ENCODE measurements at regions not wholly inside any gene's neighbourhood (a gene's known extent, or its start where the extent isn't known, plus 50 kb on each side); places are given as distances from the start of the nearest gene placed in this dataset.

- TF ChIP-seq PRDM6 (tag by site-specific recombination; IDR thresholded peaks at IDR 0.05) (no peak), AEBP2 (tag by site-specific recombination; IDR thresholded peaks at IDR 0.05; ENCODE audit: borderline replicate concordance) (no peak), ZNF449 (tag by site-specific recombination; IDR thresholded peaks at IDR 0.05) (no peak), ZNF155 (tag by site-specific recombination; IDR thresholded peaks at IDR 0.05) (no peak), ZIC2 (tag by site-specific recombination; IDR thresholded peaks at IDR 0.05) (no peak), ZNF169 (tag by site-specific recombination; IDR thresholded peaks at IDR 0.05) (no peak), MZF1 (tag by site-specific recombination; IDR thresholded peaks at IDR 0.05; ENCODE audit: borderline replicate concordance) (no peak), ZNF629 (tag by site-specific recombination; IDR thresholded peaks at IDR 0.05) (no peak), CTCF (tag by site-specific recombination; IDR thresholded peaks at IDR 0.05) (peak; percentile 77; the same call in 1 of the 2 replicates), KLF16 (tag by site-specific recombination; IDR thresholded peaks at IDR 0.05) (no peak), ZNF157 (tag by site-specific recombination; IDR thresholded peaks at IDR 0.05) (no peak), ZNF112 (tag by site-specific recombination; IDR thresholded peaks at IDR 0.05) (no peak), OVOL3 (tag by site-specific recombination; IDR thresholded peaks at IDR 0.05) (no peak), ZNF223 (tag by site-specific recombination; IDR thresholded peaks at IDR 0.05) (no peak)
Measured at GRCh38 chr1:110765640-110766335, 91.0 kb upstream of the KCNA3 start (continued).

GRCh38 chr1:110763149-110763548, 88.4 kb upstream of the KCNA3 start:
- Histone ChIP-seq H3K9me3 (ENCODE audit: control insufficient read depth, insufficient read depth, low read depth, low read length) (no peaks in the 10 kb centered on the region), H3K27ac (ENCODE audit: extremely low read depth, low read depth, low read length) (no peak overlapping the region), H3K4me1 (ENCODE audit: control insufficient read depth, insufficient read depth, low read length) (no peaks in the 10 kb centered on the region), H3K36me3 (ENCODE audit: control insufficient read depth in 2 of 2, insufficient read depth in 1 of 2, low read length in 2 of 2) (no peaks in the 10 kb centered on the region), H3K4me3 (ENCODE audit: low read depth, low read length) (no peak overlapping the region)
- ChIA-PET CTCF (interaction anchor here (0.7 to 5.9 kb wide), 6 partner anchors 13 to 240 kb away, joined by 4 to 95 read pairs (median 53); partner anchors contain the start of gene KCNA10), POLR2A (no interaction called here)
- TF ChIP-seq ZNF121 (tag by site-specific recombination; IDR thresholded peaks at IDR 0.05), result no peak
- no peak for TF ChIP-seq ZSCAN23 (tag by site-specific recombination; IDR thresholded peaks at IDR 0.05)
- TF ChIP-seq ZFHX2 (tag by site-specific recombination; conservative IDR thresholded peaks at IDR 0.05), result no peak
- TF ChIP-seq ZXDB (tag by site-specific recombination; IDR thresholded peaks at IDR 0.05), result no peak
- no peak for TF ChIP-seq PBX3 (CRISPR knock-in tag; IDR thresholded peaks at IDR 0.05)
- no peak for TF ChIP-seq ZEB2 (tag by site-specific recombination; IDR thresholded peaks at IDR 0.05)
- no peak for TF ChIP-seq INSM2 (tag by site-specific recombination; IDR thresholded peaks at IDR 0.05)
- no peak for TF ChIP-seq ZNF560 (tag by site-specific recombination; IDR thresholded peaks at IDR 0.05; ENCODE audit: borderline replicate concordance)
- TF ChIP-seq ZNF707 (tag by site-specific recombination; IDR thresholded peaks at IDR 0.05), result no peak
- TF ChIP-seq ZBTB7A (tag by site-specific recombination; IDR thresholded peaks at IDR 0.05; ENCODE audit: low read depth), result no peak
- no peak for TF ChIP-seq ZNF362 (tag by site-specific recombination; IDR thresholded peaks at IDR 0.05)
- no peak for TF ChIP-seq ZBTB8A (tag by site-specific recombination; IDR thresholded peaks at IDR 0.05)
- no peak for TF ChIP-seq RBAK (tag by site-specific recombination; IDR thresholded peaks at IDR 0.05)
- no peak for TF ChIP-seq ZNF426 (tag by site-specific recombination; IDR thresholded peaks at IDR 0.05)

Data from HEK293 (cell line).